ENCODE measurements at regions not wholly inside any gene's neighbourhood (a gene's known extent, or its start where the extent isn't known, plus 50 kb on each side); places are given as distances from the start of the nearest gene placed in this dataset.
A peak's percentile ranks its signal among the peaks of the same experiment; 100 is the strongest.

- TF ChIP-seq CTCF (IDR thresholded peaks at IDR 0.05; ENCODE audit: control insufficient read depth, extremely low read depth, insufficient read depth): no peak
- DNase-seq (ENCODE audit: low read depth): no peak
- H3K4me3 ChIP-seq (ENCODE audit: low read depth, low read length): no peak overlapping the region
These were observed 259.4 kb upstream of the IRX3 start for GRCh38 chr16:54545854-54546511.

- no peak for TF ChIP-seq CTCF (IDR thresholded peaks at IDR 0.05; ENCODE audit: control insufficient read depth, extremely low read depth, insufficient read depth)
- DNase-seq (ENCODE audit: low read depth): no peak
- no peak overlapping the region for H3K4me3 ChIP-seq (ENCODE audit: low read depth, low read length)
These were observed 258.1 kb upstream of the IRX3 start for GRCh38 chr16:54544553-54545180.

- TF ChIP-seq CTCF (IDR thresholded peaks at IDR 0.05; ENCODE audit: control insufficient read depth, extremely low read depth, insufficient read depth): no peak
- DNase-seq (ENCODE audit: low read depth): no peak
- H3K4me3 ChIP-seq (ENCODE audit: low read depth, low read length): no peak overlapping the region
These were observed 256.4 kb upstream of the IRX3 start for GRCh38 chr16:54542805-54543505.

GRCh38 chr16:54540525-54541180 is 254.1 kb upstream of the IRX3 start:
- H3K4me3 ChIP-seq (ENCODE audit: low read depth, low read length): peak overlapping the region; percentile 25
- DNase-seq (ENCODE audit: low read depth): peak; percentile 91
- no peak for TF ChIP-seq CTCF (IDR thresholded peaks at IDR 0.05; ENCODE audit: control insufficient read depth, extremely low read depth, insufficient read depth)

- no peak for DNase-seq (ENCODE audit: low read depth)
- peak; percentile 25; the same call in 1 of the 2 replicates for TF ChIP-seq CTCF (IDR thresholded peaks at IDR 0.05; ENCODE audit: control insufficient read depth, extremely low read depth, insufficient read depth)
- no peak overlapping the region for H3K4me3 ChIP-seq (ENCODE audit: low read depth, low read length)
These were observed 251.7 kb upstream of the IRX3 start for GRCh38 chr16:54538276-54538675.

- TF ChIP-seq CTCF (IDR thresholded peaks at IDR 0.05; ENCODE audit: control insufficient read depth, extremely low read depth, insufficient read depth): no peak
- no peak overlapping the region for H3K4me3 ChIP-seq (ENCODE audit: low read depth, low read length)
- no peak for DNase-seq (ENCODE audit: low read depth)
These were observed 247.4 kb upstream of the IRX3 start for GRCh38 chr16:54533856-54534490.

All from LNCaP clone FGC (cell line).